Heart left ventricle (tissue), 13 donors: ENCODE measurements at regions not wholly inside any gene's neighbourhood (a gene's known extent, or its start where the extent isn't known, plus 50 kb on each side); places are given as distances from the start of the nearest gene placed in this dataset.

Experiments used
- CTCF ChIP-seq, 12 donors: fragments of 200-600 bp; sonication (generic) in 4 of 12; IDR thresholded peaks; one replicate each; pipeline versions ENCODE4 v1.5.0 to v1.8.0; 2018 to 2022; ENCODE audit warnings: antibody characterized with exemption in 12 of 12, mild to moderate bottlenecking in 5 of 12
- POLR2A ChIP-seq, 2 donors: fragments of 450-650 bp; IDR thresholded peaks; one replicate each; pipeline ENCODE4 v1.6.1; 2017; ENCODE audit warnings: antibody characterized with exemption in 2 of 2, mild to moderate bottlenecking in 2 of 2, moderate library complexity in 2 of 2
- donor health status: ischemic (EF 13 %, LVEDD 7.1; RV severe dilation, severe dysfunction).
- donor health status: DM: no; HTN: yes; CAD: no.
- donor health status: DM: no; HTN: no; CAD: no.
- donor health status: ischemic (EF 25% LVEDD 6.9; RV normal size, moderate dysfunction).
- donor health status: ischemic (EF 25% LVEDD 5.7; RV mildly dilated, moderate dysfunction).
- donor health status: ischemic (EF 35%, LVEDD 5.7; RV mildly dilated, moderate dysfunction).
- donor health status: nonischemic (EF 11% LVEDD 7.7; RV severe dilation, severe dysfunction).
- donor health status: DM: yes; HTN: yes; CAD: no.
- donor health status: PGD.
- donor health status: ischemic (EF 29% LVEDD 5.4; RV normal size, mild dysfunction).
- donor health status: nonischemic (EF 23%, LVEDD 6.1; RV moderate dilation, normal function).

- TF ChIP-seq CTCF (IDR thresholded peaks at IDR 0.05), result no peak
- TF ChIP-seq POLR2A (IDR thresholded peaks at IDR 0.05), result no peak
Observed at GRCh38 chr22:44395118-44396005, 82.6 kb upstream of the SHISAL1 start.
